CD4-positive, alpha-beta T cell (primary cell): ENCODE measurements at regions not wholly inside any gene's neighbourhood (a gene's known extent, or its start where the extent isn't known, plus 50 kb on each side); places are given as distances from the start of the nearest gene placed in this dataset.

Experiments used
- ATAC-seq: fragments of 200-7000 bp; cut with Tn5 transposase; one replicate; pipeline ENCODE4 v1.10.0; 2022; ENCODE audit warnings: mild to moderate bottlenecking; ENCODE audit not compliant: poor library complexity
- CTCF ChIA-PET: fragments of 350-600 bp; sonication (Branson Sonifier 250); formaldehyde crosslinking; loops from one replicate; lab custom pipeline; 2021; ENCODE audit warnings: antibody characterized with exemption, inconsistent platforms; lab: Charles Lee
- POLR2A ChIA-PET: fragments of 350-600 bp; sonication (Branson Sonifier 250); formaldehyde crosslinking; loops from one replicate; lab custom pipeline; 2021; ENCODE audit warnings: antibody characterized with exemption, inconsistent platforms; lab: Charles Lee
- DNase-seq, 14 experiments: peaks; one replicate each; pipeline ENCODE4 v3.0.0-alpha.2; 2013 to 2020; ENCODE audit warnings: mixed read lengths in 2 of 14
- H3K27ac ChIP-seq, 2 donors: one replicate each; pipeline versions ENCODE4 v1.5.1 to v1.7.0; 2013; ENCODE audit warnings: low read length in 2 of 2, low read depth in 1 of 2, mild to moderate bottlenecking in 1 of 2
- H3K27me3 ChIP-seq, 2 experiments: 1 replicate in 1 of 2; 2 replicates in 1 of 2; pipeline versions ENCODE4 v1.6.1 to v1.7.0; 2013; ENCODE audit warnings: low read length in 2 of 2, control low read depth in 1 of 2, mild to moderate bottlenecking in 1 of 2, moderate library complexity in 1 of 2; ENCODE audit not compliant: insufficient read depth in 2 of 2, control insufficient read depth in 1 of 2
- H3K36me3 ChIP-seq: one replicate; pipeline ENCODE4 v1.6.1; 2013; ENCODE audit warnings: low read length, control low read depth; ENCODE audit not compliant: insufficient read depth
- H3K4me1 ChIP-seq: one replicate; pipeline ENCODE4 v1.6.1; 2013; ENCODE audit warnings: low read length, control low read depth; ENCODE audit not compliant: insufficient read depth
- H3K4me3 ChIP-seq: one replicate; pipeline ENCODE4 v1.5.1; 2013; ENCODE audit warnings: mild to moderate bottlenecking, low read length, moderate library complexity
- H3K9me3 ChIP-seq, 2 experiments: 1 replicate in 1 of 2; 2 replicates in 1 of 2; pipeline versions ENCODE4 v1.6.1 to v1.7.0; 2013; ENCODE audit warnings: low read length in 2 of 2, mild to moderate bottlenecking in 2 of 2, control low read depth in 1 of 2, moderate library complexity in 1 of 2; ENCODE audit not compliant: control insufficient read depth in 1 of 2, insufficient read depth in 1 of 2
- H3K27ac Mint-ChIP-seq: one replicate; pipeline ENCODE4 v1.8.0; 2020; ENCODE audit warnings: mixed read lengths
- H3K27me3 Mint-ChIP-seq: one replicate; pipeline ENCODE4 v1.8.0; 2021; ENCODE audit warnings: mixed read lengths
- H3K36me3 Mint-ChIP-seq: one replicate; pipeline ENCODE4 v1.8.0; 2021; ENCODE audit warnings: low read depth, mixed read lengths
- H3K4me1 Mint-ChIP-seq: one replicate; pipeline ENCODE4 v1.8.0; 2021; ENCODE audit warnings: low read depth, mixed read lengths
- H3K4me3 Mint-ChIP-seq: one replicate; pipeline ENCODE4 v1.8.0; 2020; ENCODE audit warnings: mild to moderate bottlenecking, mixed read lengths
- H3K9me3 Mint-ChIP-seq: one replicate; pipeline ENCODE4 v1.8.0; 2020; ENCODE audit warnings: mixed read lengths
- intact Hi-C, 2 experiments: fragments of 100-400 bp; cut with DNase I in 1 of 2; cut with micrococcal nuclease in 1 of 2; formaldehyde crosslinking; loops; one replicate each; pipeline versions ENCODE4 v1.15.1 to v1.9.0; 2023 to 2025; cut with DNase I, micrococcal nuclease
- TF ChIP-seq, protein P1 (sequence below): fragments of 200-600 bp; IDR thresholded peaks from one replicate; pipeline ENCODE4 v1.8.0; 2022; ENCODE audit warnings: antibody characterized with exemption, mild to moderate bottlenecking

GRCh38 chr2:180516232-180516631, 464.2 kb upstream of the UBE2E3 start:
- TF ChIP-seq, protein P1, sequence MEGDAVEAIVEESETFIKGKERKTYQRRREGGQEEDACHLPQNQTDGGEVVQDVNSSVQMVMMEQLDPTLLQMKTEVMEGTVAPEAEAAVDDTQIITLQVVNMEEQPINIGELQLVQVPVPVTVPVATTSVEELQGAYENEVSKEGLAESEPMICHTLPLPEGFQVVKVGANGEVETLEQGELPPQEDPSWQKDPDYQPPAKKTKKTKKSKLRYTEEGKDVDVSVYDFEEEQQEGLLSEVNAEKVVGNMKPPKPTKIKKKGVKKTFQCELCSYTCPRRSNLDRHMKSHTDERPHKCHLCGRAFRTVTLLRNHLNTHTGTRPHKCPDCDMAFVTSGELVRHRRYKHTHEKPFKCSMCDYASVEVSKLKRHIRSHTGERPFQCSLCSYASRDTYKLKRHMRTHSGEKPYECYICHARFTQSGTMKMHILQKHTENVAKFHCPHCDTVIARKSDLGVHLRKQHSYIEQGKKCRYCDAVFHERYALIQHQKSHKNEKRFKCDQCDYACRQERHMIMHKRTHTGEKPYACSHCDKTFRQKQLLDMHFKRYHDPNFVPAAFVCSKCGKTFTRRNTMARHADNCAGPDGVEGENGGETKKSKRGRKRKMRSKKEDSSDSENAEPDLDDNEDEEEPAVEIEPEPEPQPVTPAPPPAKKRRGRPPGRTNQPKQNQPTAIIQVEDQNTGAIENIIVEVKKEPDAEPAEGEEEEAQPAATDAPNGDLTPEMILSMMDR, result no peak
- no peaks in the 10 kb centered on the region for H3K27me3 ChIP-seq
- intact Hi-C loops, result no loop called here
- no peak overlapping the region for H3K27ac Mint-ChIP-seq
- H3K4me3 Mint-ChIP-seq, result no peak overlapping the region
- no peaks in the 10 kb centered on the region for H3K9me3 ChIP-seq
- no peak overlapping the region for H3K4me3 ChIP-seq
- ATAC-seq (no peak), DNase-seq (no peak)
- no peak overlapping the region for H3K27ac ChIP-seq
- no peaks in the 10 kb centered on the region for H3K36me3 ChIP-seq
- H3K4me1 ChIP-seq, result no peaks in the 10 kb centered on the region
- ChIA-PET POLR2A (no interaction called here), CTCF (no interaction called here)
- H3K9me3 Mint-ChIP-seq, result no peaks in the 10 kb centered on the region
- H3K27me3 Mint-ChIP-seq, result peaks cover 4% of the 10 kb centered on the region
- H3K36me3 Mint-ChIP-seq, result no peaks in the 10 kb centered on the region
- no peaks in the 10 kb centered on the region for H3K4me1 Mint-ChIP-seq

- Histone ChIP-seq H3K9me3 (no peaks in the 10 kb centered on the region), H3K27me3 (no peaks in the 10 kb centered on the region), H3K4me1 (no peaks in the 10 kb centered on the region), H3K36me3 (no peaks in the 10 kb centered on the region), H3K27ac (no peak overlapping the region), H3K4me3 (no peak overlapping the region)
- intact Hi-C loops, result no loop called here
- Mint-ChIP-seq H3K27ac (no peak overlapping the region), H3K9me3 (no peaks in the 10 kb centered on the region), H3K4me1 (no peaks in the 10 kb centered on the region), H3K27me3 (peaks cover 4% of the 10 kb centered on the region), H3K36me3 (no peaks in the 10 kb centered on the region), H3K4me3 (no peak overlapping the region)
- no peak for ATAC-seq
- TF ChIP-seq, protein P1, result no peak
- DNase-seq, result no peak
- CTCF ChIA-PET, result no interaction called here
- POLR2A ChIA-PET, result no interaction called here
These were observed 467.0 kb upstream of the UBE2E3 start for GRCh38 chr2:180513389-180513788.

- ChIA-PET POLR2A (no interaction called here), CTCF (no interaction called here)
- intact Hi-C loops, result no loop called here
- no peak overlapping the region for H3K4me3 Mint-ChIP-seq
- Histone ChIP-seq H3K36me3 (no peaks in the 10 kb centered on the region), H3K27me3 (no peaks in the 10 kb centered on the region), H3K9me3 (no peaks in the 10 kb centered on the region), H3K4me1 (no peaks in the 10 kb centered on the region), H3K27ac (no peak overlapping the region), H3K4me3 (no peak overlapping the region)
- DNase-seq (no peak), ATAC-seq (no peak)
- H3K27me3 Mint-ChIP-seq, result no peaks in the 10 kb centered on the region
- no peak overlapping the region for H3K27ac Mint-ChIP-seq
- TF ChIP-seq, protein P1, result no peak
- H3K4me1 Mint-ChIP-seq, result no peaks in the 10 kb centered on the region
- no peaks in the 10 kb centered on the region for H3K36me3 Mint-ChIP-seq
- H3K9me3 Mint-ChIP-seq, result no peaks in the 10 kb centered on the region
These were observed 471.9 kb upstream of the UBE2E3 start for GRCh38 chr2:180508458-180508857.
